Stomach (tissue), 4 donors: ENCODE measurements at regions not wholly inside any gene's neighbourhood (a gene's known extent, or its start where the extent isn't known, plus 50 kb on each side); places are given as distances from the start of the nearest gene placed in this dataset.

ENCODE experiments used
- POLR2A ChIP-seq, 4 donors: fragments of 450-650 bp; IDR thresholded peaks; one replicate each; pipeline ENCODE4 v1.6.1; 2016; ENCODE audit warnings: antibody characterized with exemption in 4 of 4, control low read depth in 2 of 4, mild to moderate bottlenecking in 1 of 4, moderate library complexity in 1 of 4
- POLR2AphosphoS5 ChIP-seq, 3 donors: sonication (generic); formaldehyde crosslinking; IDR thresholded peaks; one replicate each; pipeline ENCODE4 v1.6.1; 2016; ENCODE audit warnings: antibody characterized with exemption in 3 of 3
- TF ChIP-seq, protein P1 (sequence below), 7 experiments: fragments of 450-650 bp in 4 of 7; fragments of 200-600 bp in 3 of 7; sonication (generic) in 3 of 7; IDR thresholded peaks; one replicate each; pipeline ENCODE4 v1.5.1; 2016 to 2019; ENCODE audit warnings: antibody characterized with exemption in 7 of 7, control low read depth in 2 of 7, mild to moderate bottlenecking in 1 of 7

DNA sequence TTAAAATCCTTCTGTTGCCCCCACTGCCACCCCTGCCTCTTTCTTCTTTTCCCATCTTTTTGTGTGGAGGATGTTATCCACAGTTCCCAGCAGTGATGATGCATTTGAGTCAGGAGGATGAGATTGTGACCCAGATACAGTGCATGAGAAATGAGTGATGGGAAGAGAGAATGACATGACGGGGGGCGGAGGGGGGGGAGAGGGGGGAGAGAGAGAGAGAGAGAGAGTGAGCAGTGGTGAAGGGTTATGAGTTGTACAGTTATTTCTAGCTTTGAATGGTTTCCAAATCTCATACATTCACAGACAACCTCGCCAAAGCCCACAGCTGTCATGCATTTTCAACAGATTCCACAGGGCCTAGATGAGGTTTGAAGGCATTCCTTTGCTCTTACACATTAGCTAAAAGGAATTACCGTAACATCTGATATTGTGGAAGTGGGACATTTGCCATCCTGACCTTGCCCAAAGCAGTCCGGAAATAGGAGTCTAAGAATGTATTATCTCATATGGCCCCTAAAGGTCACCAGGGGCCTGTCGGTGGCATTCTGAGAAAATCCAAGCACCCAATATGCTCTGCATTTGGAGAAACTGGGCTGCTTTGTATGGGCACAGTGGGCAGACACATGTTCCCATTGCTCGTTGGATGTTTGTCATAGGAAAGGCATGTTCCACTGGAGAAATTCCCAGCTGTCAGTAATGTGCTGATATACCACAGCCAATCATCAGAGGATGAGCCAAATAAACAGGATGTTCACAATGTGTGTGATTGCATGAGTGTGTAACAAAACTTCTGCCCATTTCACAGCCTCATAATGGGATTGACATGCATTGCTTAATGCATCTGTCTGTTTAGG lies 435.8 kb downstream of the SPRY1 start:
- TF ChIP-seq, protein P1, sequence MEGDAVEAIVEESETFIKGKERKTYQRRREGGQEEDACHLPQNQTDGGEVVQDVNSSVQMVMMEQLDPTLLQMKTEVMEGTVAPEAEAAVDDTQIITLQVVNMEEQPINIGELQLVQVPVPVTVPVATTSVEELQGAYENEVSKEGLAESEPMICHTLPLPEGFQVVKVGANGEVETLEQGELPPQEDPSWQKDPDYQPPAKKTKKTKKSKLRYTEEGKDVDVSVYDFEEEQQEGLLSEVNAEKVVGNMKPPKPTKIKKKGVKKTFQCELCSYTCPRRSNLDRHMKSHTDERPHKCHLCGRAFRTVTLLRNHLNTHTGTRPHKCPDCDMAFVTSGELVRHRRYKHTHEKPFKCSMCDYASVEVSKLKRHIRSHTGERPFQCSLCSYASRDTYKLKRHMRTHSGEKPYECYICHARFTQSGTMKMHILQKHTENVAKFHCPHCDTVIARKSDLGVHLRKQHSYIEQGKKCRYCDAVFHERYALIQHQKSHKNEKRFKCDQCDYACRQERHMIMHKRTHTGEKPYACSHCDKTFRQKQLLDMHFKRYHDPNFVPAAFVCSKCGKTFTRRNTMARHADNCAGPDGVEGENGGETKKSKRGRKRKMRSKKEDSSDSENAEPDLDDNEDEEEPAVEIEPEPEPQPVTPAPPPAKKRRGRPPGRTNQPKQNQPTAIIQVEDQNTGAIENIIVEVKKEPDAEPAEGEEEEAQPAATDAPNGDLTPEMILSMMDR (IDR thresholded peaks at IDR 0.05): no peak
- TF ChIP-seq POLR2A (IDR thresholded peaks at IDR 0.05) (no peak), POLR2AphosphoS5 (IDR thresholded peaks at IDR 0.05) (peak; percentile 5 to 90 (median 76))
